SK-N-SH (cell line): ENCODE measurements at regions not wholly inside any gene's neighbourhood (a gene's known extent, or its start where the extent isn't known, plus 50 kb on each side); places are given as distances from the start of the nearest gene placed in this dataset.

ENCODE experiments used
- CTCF ChIA-PET: fragments of 300-600, 350-600 bp; formaldehyde crosslinking; extraction: SDS; loops from one replicate; lab custom pipeline; 2021; lab: Yijun Ruan, JAX
- POLR2A ChIA-PET: fragments of 350-600 bp; sonication (Branson Sonifier 250); formaldehyde crosslinking; extraction: SDS; loops from one replicate; lab custom pipeline; 2020; ENCODE audit warnings: antibody characterized with exemption, inconsistent platforms; lab: Yijun Ruan, JAX
- DNase-seq: peaks from one replicate; pipeline ENCODE4 v3.0.0; 2012
- H2AFZ ChIP-seq: fragments of 200-600 bp; sonication (generic); 2 replicates; pipeline ENCODE4 v1.8.1; 2016; ENCODE audit warnings: antibody characterized with exemption, mild to moderate bottlenecking, low read depth
- H3F3A ChIP-seq: fragments of 200-600 bp; sonication (generic); replicated peaks from 2 replicates; pipeline ENCODE3; 2016; ENCODE audit warnings: antibody characterized with exemption, mild to moderate bottlenecking; ENCODE audit not compliant: insufficient read depth
- H3K27ac ChIP-seq, 2 experiments: fragments of 200-500 bp in 1 of 2; fragments of 200-600 bp in 1 of 2; sonication (Bioruptor generic) in 1 of 2; sonication (generic), shearing (Covaris generic) in 1 of 2; 2 replicates each; pipeline versions ENCODE4 v1.5.1 to v1.6.1; 2014 to 2016; ENCODE audit warnings: low read depth in 2 of 2, inconsistent platforms in 1 of 2, low read length in 1 of 2, mild to moderate bottlenecking in 1 of 2, mixed read lengths in 1 of 2
- H3K27me3 ChIP-seq: fragments of 200-600 bp; sonication (generic), shearing (Covaris generic); 2 replicates; pipeline ENCODE4 v1.6.1; 2016; ENCODE audit warnings: mixed run types; ENCODE audit not compliant: insufficient read depth
- H3K36me3 ChIP-seq, 2 experiments: fragments of 200-500 bp in 1 of 2; fragments of 200-600 bp in 1 of 2; sonication (Bioruptor generic) in 1 of 2; sonication (generic) in 1 of 2; replicated peaks in 1 of 2; 2 replicates each; pipeline versions ENCODE3 to v1.5.1; 2014 to 2016; ENCODE audit warnings: low read length in 1 of 2, mild to moderate bottlenecking in 1 of 2; ENCODE audit not compliant: insufficient read depth in 2 of 2, control insufficient read depth in 1 of 2
- H3K4me1 ChIP-seq, 2 experiments: fragments of 200-500 bp in 1 of 2; fragments of 200-600 bp in 1 of 2; sonication (Bioruptor generic) in 1 of 2; sonication (generic), shearing (Covaris generic) in 1 of 2; 2 replicates each; pipeline versions ENCODE4 v1.5.1 to v1.6.1; 2014 to 2016; ENCODE audit warnings: low read depth in 1 of 2, low read length in 1 of 2, mixed run types in 1 of 2; ENCODE audit not compliant: insufficient read depth in 2 of 2, control insufficient read depth in 1 of 2
- H3K4me2 ChIP-seq: fragments of 200-600 bp; sonication (generic), shearing (Covaris generic); 2 replicates; pipeline ENCODE4 v1.6.1; 2017; ENCODE audit warnings: mixed run types
- H3K4me3 ChIP-seq, 2 experiments: fragments of 200-500 bp in 1 of 2; fragments of 200-600 bp in 1 of 2; sonication (Bioruptor generic) in 1 of 2; sonication (generic), shearing (Covaris generic) in 1 of 2; 2 replicates each; pipeline versions ENCODE4 v1.5.1 to v1.8.1; 2014 to 2016; ENCODE audit warnings: low read depth in 2 of 2, inconsistent platforms in 1 of 2, low read length in 1 of 2, mild to moderate bottlenecking in 1 of 2, mixed read lengths in 1 of 2, moderate library complexity in 1 of 2
- H3K79me2 ChIP-seq: fragments of 200-600 bp; sonication (generic); 2 replicates; pipeline ENCODE4 v1.8.1; 2017; ENCODE audit warnings: mild to moderate bottlenecking; ENCODE audit not compliant: insufficient read depth
- H3K9ac ChIP-seq: fragments of 200-600 bp; sonication (generic); 2 replicates; pipeline ENCODE4 v1.6.1; 2017; ENCODE audit warnings: mixed run types
- H3K9me2 ChIP-seq: fragments of 200-600 bp; sonication (generic); 2 replicates; pipeline ENCODE4 v1.6.1; 2017; ENCODE audit warnings: mixed run types
- H3K9me3 ChIP-seq: fragments of 200-600 bp; sonication (generic); 2 replicates; pipeline ENCODE4 v1.6.1; 2017; ENCODE audit warnings: mixed run types, mild to moderate bottlenecking, moderate library complexity
- H4K20me1 ChIP-seq: fragments of 200-600 bp; sonication (generic); 2 replicates; pipeline ENCODE4 v1.6.1; 2017; ENCODE audit warnings: mild to moderate bottlenecking, mixed run types; ENCODE audit not compliant: insufficient read depth
- CHD2 ChIP-seq: fragments of 150-350 bp; IDR thresholded peaks from 2 replicates; pipeline ENCODE4 v1.6.1; 2018; ENCODE audit warnings: low read length; ENCODE audit not compliant: partially characterized antibody
- FOSL2 ChIP-seq: IDR thresholded peaks from 2 replicates; pipeline ENCODE4 v1.4.0; 2012; ENCODE audit warnings: low read depth, mild to moderate bottlenecking, moderate library complexity, borderline replicate concordance
- FOXJ3 ChIP-seq: sonication (generic); formaldehyde crosslinking; IDR thresholded peaks from 2 replicates; pipeline ENCODE4 v1.5.1; 2020; ENCODE audit warnings: mild to moderate bottlenecking, missing genetic modification reagents
- GABPA ChIP-seq: IDR thresholded peaks from 2 replicates; pipeline ENCODE4 v1.4.0; 2012; ENCODE audit warnings: low read depth, mild to moderate bottlenecking
- MXI1 ChIP-seq: IDR thresholded peaks from 2 replicates; pipeline ENCODE4 v1.6.1; 2012; ENCODE audit warnings: mild to moderate bottlenecking, low read depth, low read length, improper control_type of control experiment
- NFIC ChIP-seq: IDR thresholded peaks from 2 replicates; pipeline ENCODE4 v1.4.0; 2012; ENCODE audit warnings: borderline replicate concordance
- RFX5 ChIP-seq: IDR thresholded peaks from 2 replicates; pipeline ENCODE4 v1.6.1; 2012; ENCODE audit warnings: mild to moderate bottlenecking, improper control_type of control experiment, low read length
- SMC3 ChIP-seq: IDR thresholded peaks from 2 replicates; pipeline ENCODE4 v1.6.1; 2012; ENCODE audit warnings: low read depth, low read length, improper control_type of control experiment
- TEAD4 ChIP-seq: IDR thresholded peaks from 2 replicates; pipeline ENCODE4 v1.4.0; 2012; ENCODE audit warnings: mild to moderate bottlenecking, borderline replicate concordance; ENCODE audit not compliant: insufficient read depth
- YY1 ChIP-seq: IDR thresholded peaks from 2 replicates; pipeline ENCODE4 v1.4.0; 2012; ENCODE audit warnings: low read depth, mild to moderate bottlenecking
- WGBS: methylation state at CpG from one replicate; pipeline ENCODE4 v1.1.6; 2017; ENCODE audit warnings: low lambda C conversion rate; 5-methylcytosine and 5-hydroxymethylcytosine counted together
- TF ChIP-seq, protein P1 (sequence below): IDR thresholded peaks from 2 replicates; pipeline ENCODE4 v1.4.0; 2012; ENCODE audit warnings: low read depth, borderline replicate concordance

DNA sequence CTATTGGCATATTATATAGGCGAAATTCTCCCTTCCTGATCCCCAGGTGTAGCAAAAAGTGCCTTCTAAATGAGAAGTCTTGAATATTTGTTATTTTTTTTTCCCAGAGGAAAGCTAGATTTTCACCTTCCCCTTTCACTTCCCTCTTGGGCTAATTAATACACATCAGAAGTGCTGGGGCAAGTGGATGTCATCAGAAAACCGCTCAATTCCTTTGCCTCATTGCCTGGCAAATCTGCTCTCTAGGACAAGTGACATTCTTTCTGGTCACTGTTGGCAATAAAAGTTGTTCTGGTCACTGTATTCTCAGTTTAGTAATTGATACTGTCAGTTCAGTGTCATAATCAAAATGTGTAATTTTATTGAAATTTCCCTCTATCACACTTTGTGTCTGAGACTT is 174.5 kb downstream of the ETNK1 start:
- Histone ChIP-seq H3K79me2 (no peaks in the 10 kb centered on the region), H3K4me3 (no peak overlapping the region), H2AFZ (no peak overlapping the region), H3F3A (no peaks in the 10 kb centered on the region), H3K36me3 (no peaks in the 10 kb centered on the region), H3K4me2 (no peak overlapping the region), H3K4me1 (no peaks in the 10 kb centered on the region; a peak in 1 of 4 replicates), H4K20me1 (no peaks in the 10 kb centered on the region), H3K9me3 (no peaks in the 10 kb centered on the region), H3K27me3 (no peaks in the 10 kb centered on the region), H3K9me2 (no peaks in the 10 kb centered on the region), H3K9ac (no peak overlapping the region), H3K27ac (no peak overlapping the region)
- TF ChIP-seq CHD2 = no peak
- no peak for TF ChIP-seq YY1
- no peak for TF ChIP-seq GABPA
- no peak for TF ChIP-seq RFX5
- no peak for TF ChIP-seq NFIC
- TF ChIP-seq FOXJ3 (CRISPR knock-in tag) = no peak
- TF ChIP-seq MXI1 = no peak
- 22% methylated on average over 2 of the region's 2 CpGs for WGBS
- ChIA-PET CTCF (no interaction called here), POLR2A (no interaction called here)
- no peak for DNase-seq

DNA sequence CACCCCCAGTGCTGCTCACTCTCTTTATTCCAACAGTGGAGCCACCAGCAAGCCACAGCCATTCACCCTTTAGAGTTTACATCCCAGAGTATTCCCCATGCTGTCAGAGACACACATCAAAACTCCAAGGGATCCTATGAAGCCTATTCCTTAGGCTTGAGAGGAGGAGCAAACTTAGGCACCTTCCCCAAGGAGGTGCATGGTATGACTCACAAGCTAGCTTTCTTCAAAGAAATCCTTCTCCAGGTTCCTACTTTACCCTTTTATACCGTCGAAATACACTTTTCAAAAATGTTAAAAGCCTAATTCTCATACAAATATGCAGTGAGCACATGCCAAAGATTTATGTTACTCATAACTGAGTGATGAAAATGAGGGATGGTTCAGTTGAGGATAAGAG is 175.4 kb downstream of the ETNK1 start:
- Histone ChIP-seq H3K9ac (no peak overlapping the region), H3K27me3 (no peaks in the 10 kb centered on the region), H3F3A (no peaks in the 10 kb centered on the region), H2AFZ (no peak overlapping the region), H3K9me2 (no peaks in the 10 kb centered on the region), H3K9me3 (no peaks in the 10 kb centered on the region), H3K79me2 (no peaks in the 10 kb centered on the region), H3K27ac (no peak overlapping the region)
- TF ChIP-seq TEAD4 = no peak
- TF ChIP-seq, protein P1, sequence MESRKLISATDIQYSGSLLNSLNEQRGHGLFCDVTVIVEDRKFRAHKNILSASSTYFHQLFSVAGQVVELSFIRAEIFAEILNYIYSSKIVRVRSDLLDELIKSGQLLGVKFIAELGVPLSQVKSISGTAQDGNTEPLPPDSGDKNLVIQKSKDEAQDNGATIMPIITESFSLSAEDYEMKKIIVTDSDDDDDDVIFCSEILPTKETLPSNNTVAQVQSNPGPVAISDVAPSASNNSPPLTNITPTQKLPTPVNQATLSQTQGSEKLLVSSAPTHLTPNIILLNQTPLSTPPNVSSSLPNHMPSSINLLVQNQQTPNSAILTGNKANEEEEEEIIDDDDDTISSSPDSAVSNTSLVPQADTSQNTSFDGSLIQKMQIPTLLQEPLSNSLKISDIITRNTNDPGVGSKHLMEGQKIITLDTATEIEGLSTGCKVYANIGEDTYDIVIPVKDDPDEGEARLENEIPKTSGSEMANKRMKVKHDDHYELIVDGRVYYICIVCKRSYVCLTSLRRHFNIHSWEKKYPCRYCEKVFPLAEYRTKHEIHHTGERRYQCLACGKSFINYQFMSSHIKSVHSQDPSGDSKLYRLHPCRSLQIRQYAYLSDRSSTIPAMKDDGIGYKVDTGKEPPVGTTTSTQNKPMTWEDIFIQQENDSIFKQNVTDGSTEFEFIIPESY = no peak
- TF ChIP-seq FOSL2 = no peak
- TF ChIP-seq SMC3 = no peak
- TF ChIP-seq, all 33 proteins: peak for 0
- Histone ChIP-seq H3K36me3 (no peaks in the 10 kb centered on the region), H3K4me2 (no peak overlapping the region), H3K4me1 (no peaks in the 10 kb centered on the region; a peak in 1 of 4 replicates), H4K20me1 (no peaks in the 10 kb centered on the region), H3K4me3 (no peak overlapping the region)
- ChIA-PET CTCF (no interaction called here), POLR2A (no interaction called here)
- DNase-seq = no peak
- WGBS = 32% methylated on average over 2 of the region's 2 CpGs
